ENCODE measurements at regions not wholly inside any gene's neighbourhood (a gene's known extent, or its start where the extent isn't known, plus 50 kb on each side); places are given as distances from the start of the nearest gene placed in this dataset.

DNA sequence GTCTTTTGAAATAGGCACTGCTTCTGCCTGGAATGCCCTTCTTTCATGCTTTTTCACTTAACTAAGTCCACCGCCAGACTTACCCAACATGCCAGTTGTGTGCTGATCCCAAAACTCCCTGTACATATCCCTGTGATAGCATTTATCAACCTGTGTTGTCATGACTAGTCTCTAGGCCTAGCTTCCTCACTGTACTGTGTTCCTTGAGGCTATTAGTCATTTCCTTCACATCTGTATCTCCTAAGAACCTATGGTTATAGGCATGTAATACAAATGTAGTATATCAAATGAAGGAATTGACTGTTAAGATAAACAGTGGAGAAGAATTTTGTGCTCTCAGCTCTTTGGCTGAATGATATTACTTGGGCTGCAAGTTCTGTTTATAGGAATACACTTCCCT, 184.3 kb downstream of the CYRIA start:
- Mint-ChIP-seq H3K27ac (no peak overlapping the region), H3K9me3 (ENCODE audit: insufficient read depth) (no peaks in the 10 kb centered on the region), H3K4me3 (no peak overlapping the region), H3K4me1 (no peaks in the 10 kb centered on the region), H3K27me3 (peaks cover 23% of the 10 kb centered on the region)
- no peak for DNase-seq
- Histone ChIP-seq H3K9me3 (ENCODE audit: control extremely low read depth in 1 of 3, control insufficient read depth in 2 of 3, insufficient read depth in 1 of 3, low read length in 2 of 3) (no peaks in the 10 kb centered on the region), H3K4me2 (replicated peaks; ENCODE audit: low read depth, low read length, poor library complexity, severe bottlenecking) (no peak overlapping the region), H3K27me3 (replicated peaks in 1 of 4; ENCODE audit: control extremely low read depth in 1 of 4, control insufficient read depth in 3 of 4, insufficient read depth in 4 of 4, low read length in 3 of 4) (peaks cover 0 to 3% (median 0%) of the 10 kb centered on the region in 4 experiments), H3K36me3 (replicated peaks in 1 of 2; ENCODE audit: control extremely low read depth in 1 of 2, control insufficient read depth in 1 of 2, extremely low read depth in 1 of 2, insufficient read depth in 2 of 2, low read length in 1 of 2) (no peaks in the 10 kb centered on the region), H2AFZ (ENCODE audit: insufficient read depth, low read depth, low read length, poor library complexity, severe bottlenecking) (no peak overlapping the region), H4K20me1 (ENCODE audit: control insufficient read depth, insufficient read depth, low read length, poor library complexity, severe bottlenecking) (no peaks in the 10 kb centered on the region), H3K4me1 (ENCODE audit: control insufficient read depth in 2 of 2, insufficient read depth in 2 of 2, low read length in 2 of 2) (no peaks in the 10 kb centered on the region), H3K9ac (ENCODE audit: low read length) (no peak overlapping the region), H3K79me2 (ENCODE audit: control insufficient read depth, insufficient read depth, low read length) (no peaks in the 10 kb centered on the region), H3K27ac (ENCODE audit: low read length in 2 of 2) (no peak overlapping the region), H3K4me3 (ENCODE audit: control extremely low read depth in 1 of 5, extremely low read depth in 1 of 5, insufficient read depth in 1 of 5, low read depth in 2 of 5, low read length in 4 of 5) (no peak overlapping the region)
- TF ChIP-seq, protein P1, sequence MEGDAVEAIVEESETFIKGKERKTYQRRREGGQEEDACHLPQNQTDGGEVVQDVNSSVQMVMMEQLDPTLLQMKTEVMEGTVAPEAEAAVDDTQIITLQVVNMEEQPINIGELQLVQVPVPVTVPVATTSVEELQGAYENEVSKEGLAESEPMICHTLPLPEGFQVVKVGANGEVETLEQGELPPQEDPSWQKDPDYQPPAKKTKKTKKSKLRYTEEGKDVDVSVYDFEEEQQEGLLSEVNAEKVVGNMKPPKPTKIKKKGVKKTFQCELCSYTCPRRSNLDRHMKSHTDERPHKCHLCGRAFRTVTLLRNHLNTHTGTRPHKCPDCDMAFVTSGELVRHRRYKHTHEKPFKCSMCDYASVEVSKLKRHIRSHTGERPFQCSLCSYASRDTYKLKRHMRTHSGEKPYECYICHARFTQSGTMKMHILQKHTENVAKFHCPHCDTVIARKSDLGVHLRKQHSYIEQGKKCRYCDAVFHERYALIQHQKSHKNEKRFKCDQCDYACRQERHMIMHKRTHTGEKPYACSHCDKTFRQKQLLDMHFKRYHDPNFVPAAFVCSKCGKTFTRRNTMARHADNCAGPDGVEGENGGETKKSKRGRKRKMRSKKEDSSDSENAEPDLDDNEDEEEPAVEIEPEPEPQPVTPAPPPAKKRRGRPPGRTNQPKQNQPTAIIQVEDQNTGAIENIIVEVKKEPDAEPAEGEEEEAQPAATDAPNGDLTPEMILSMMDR (IDR thresholded peaks at IDR 0.05): no peak
- no peak for TF ChIP-seq EZH2 (IDR thresholded peaks at IDR 0.05; ENCODE audit: borderline replicate concordance, insufficient read depth, low read depth, low read length, poor library complexity, severe bottlenecking)
- ChIA-PET POLR2A (no interaction called here), CTCF (no interaction called here)
- 100% methylated on average over 1 of the region's 1 CpG for WGBS (ENCODE audit: insufficient coverage)
- intact Hi-C loops (cut with micrococcal nuclease): no loop called here
- no peak for ATAC-seq (ENCODE audit: low read depth)

- Histone ChIP-seq H3K36me3 (replicated peaks in 1 of 2; ENCODE audit: control extremely low read depth in 1 of 2, control insufficient read depth in 1 of 2, extremely low read depth in 1 of 2, insufficient read depth in 2 of 2, low read length in 1 of 2) (no peaks in the 10 kb centered on the region), H3K9me3 (ENCODE audit: control extremely low read depth in 1 of 3, control insufficient read depth in 2 of 3, insufficient read depth in 1 of 3, low read length in 2 of 3) (no peaks in the 10 kb centered on the region), H4K20me1 (ENCODE audit: control insufficient read depth, insufficient read depth, low read length, poor library complexity, severe bottlenecking) (no peaks in the 10 kb centered on the region), H3K4me2 (replicated peaks; ENCODE audit: low read depth, low read length, poor library complexity, severe bottlenecking) (no peak overlapping the region), H3K9ac (ENCODE audit: low read length) (no peak overlapping the region), H2AFZ (ENCODE audit: insufficient read depth, low read depth, low read length, poor library complexity, severe bottlenecking) (no peak overlapping the region), H3K4me3 (ENCODE audit: control extremely low read depth in 1 of 5, extremely low read depth in 1 of 5, insufficient read depth in 1 of 5, low read depth in 2 of 5, low read length in 4 of 5) (no peak overlapping the region), H3K4me1 (ENCODE audit: control insufficient read depth in 2 of 2, insufficient read depth in 2 of 2, low read length in 2 of 2) (no peaks in the 10 kb centered on the region), H3K27ac (ENCODE audit: low read length in 2 of 2) (no peak overlapping the region), H3K27me3 (replicated peaks in 1 of 4; ENCODE audit: control extremely low read depth in 1 of 4, control insufficient read depth in 3 of 4, insufficient read depth in 4 of 4, low read length in 3 of 4) (no peaks in the 10 kb centered on the region), H3K79me2 (ENCODE audit: control insufficient read depth, insufficient read depth, low read length) (no peaks in the 10 kb centered on the region)
- no peak for ATAC-seq (ENCODE audit: low read depth)
- intact Hi-C loops (cut with micrococcal nuclease): no loop called here
- peaks cover 16% of the 10 kb centered on the region for H3K27me3 Mint-ChIP-seq
- no peak overlapping the region for H3K27ac Mint-ChIP-seq
- no peak for DNase-seq
- TF ChIP-seq, protein P1 (IDR thresholded peaks at IDR 0.05): no peak
- TF ChIP-seq EZH2 (IDR thresholded peaks at IDR 0.05; ENCODE audit: borderline replicate concordance, insufficient read depth, low read depth, low read length, poor library complexity, severe bottlenecking): no peak
- ChIA-PET POLR2A (no interaction called here), CTCF (no interaction called here)
- H3K4me3 Mint-ChIP-seq: no peak overlapping the region
- no peaks in the 10 kb centered on the region for H3K9me3 Mint-ChIP-seq (ENCODE audit: insufficient read depth)
- no peaks in the 10 kb centered on the region for H3K4me1 Mint-ChIP-seq
Measured at GRCh38 chr2:16479721-16480120, 185.9 kb downstream of the CYRIA start.

Data from B cell (primary cell).